Endothelial cell (in vitro differentiated cells): ENCODE measurements at regions not wholly inside any gene's neighbourhood (a gene's known extent, or its start where the extent isn't known, plus 50 kb on each side); places are given as distances from the start of the nearest gene placed in this dataset.

Experiments used
- DNase-seq: peaks from one replicate; pipeline ENCODE4 v3.0.0; 2021; ENCODE audit warnings: low spot score
- H3K27ac Mint-ChIP-seq: one replicate; pipeline ENCODE4 v1.8.0; 2021; ENCODE audit warnings: mixed read lengths, inconsistent platforms; ENCODE audit not compliant: unreplicated experiment
- H3K27me3 Mint-ChIP-seq: one replicate; pipeline ENCODE4 v1.8.0; 2021; ENCODE audit warnings: mild to moderate bottlenecking, moderate library complexity, mixed read lengths, inconsistent platforms; ENCODE audit not compliant: unreplicated experiment
- H3K36me3 Mint-ChIP-seq: one replicate; pipeline ENCODE4 v1.8.0; 2021; ENCODE audit warnings: mild to moderate bottlenecking, low read depth, mixed read lengths, inconsistent platforms; ENCODE audit not compliant: unreplicated experiment
- H3K4me1 Mint-ChIP-seq: one replicate; pipeline ENCODE4 v1.8.0; 2021; ENCODE audit warnings: mild to moderate bottlenecking, mixed read lengths, inconsistent platforms; ENCODE audit not compliant: unreplicated experiment
- H3K4me3 Mint-ChIP-seq: one replicate; pipeline ENCODE4 v1.8.0; 2021; ENCODE audit warnings: mild to moderate bottlenecking, mixed read lengths, inconsistent platforms; ENCODE audit not compliant: unreplicated experiment
- H3K9me3 Mint-ChIP-seq: one replicate; pipeline ENCODE4 v1.8.0; 2021; ENCODE audit warnings: mixed read lengths, inconsistent platforms; ENCODE audit not compliant: unreplicated experiment
- TF ChIP-seq, protein P1 (sequence below): fragments of 200-600 bp; sonication (generic); IDR thresholded peaks from one replicate; pipeline ENCODE4 v1.5.0; 2021; ENCODE audit warnings: antibody characterized with exemption; ENCODE audit not compliant: unreplicated experiment

DNA sequence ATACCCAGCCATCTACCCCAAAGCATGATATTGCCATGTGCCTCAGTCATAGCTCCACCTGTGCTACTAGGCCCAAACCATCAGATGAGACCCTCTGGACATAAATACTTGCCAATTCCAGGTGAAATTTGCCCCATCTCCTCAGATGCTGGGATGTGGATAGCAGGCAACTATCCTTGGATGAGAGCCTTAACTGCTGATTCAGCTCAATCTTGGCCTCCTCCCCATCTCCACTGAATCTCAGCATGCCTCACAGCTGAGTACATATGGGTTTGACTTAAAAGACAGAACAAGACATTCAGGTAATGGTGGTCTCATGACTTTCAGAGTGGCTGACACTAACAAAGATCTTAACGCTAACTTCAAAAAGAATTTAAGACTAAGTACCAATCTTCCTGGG lies 50.8 kb upstream of the KLHL13 start:
- Mint-ChIP-seq H3K27ac (no peak overlapping the region), H3K27me3 (no peaks in the 10 kb centered on the region), H3K9me3 (no peaks in the 10 kb centered on the region), H3K4me3 (no peak overlapping the region), H3K36me3 (no peaks in the 10 kb centered on the region), H3K4me1 (no peaks in the 10 kb centered on the region)
- no peak for DNase-seq
- TF ChIP-seq, protein P1, sequence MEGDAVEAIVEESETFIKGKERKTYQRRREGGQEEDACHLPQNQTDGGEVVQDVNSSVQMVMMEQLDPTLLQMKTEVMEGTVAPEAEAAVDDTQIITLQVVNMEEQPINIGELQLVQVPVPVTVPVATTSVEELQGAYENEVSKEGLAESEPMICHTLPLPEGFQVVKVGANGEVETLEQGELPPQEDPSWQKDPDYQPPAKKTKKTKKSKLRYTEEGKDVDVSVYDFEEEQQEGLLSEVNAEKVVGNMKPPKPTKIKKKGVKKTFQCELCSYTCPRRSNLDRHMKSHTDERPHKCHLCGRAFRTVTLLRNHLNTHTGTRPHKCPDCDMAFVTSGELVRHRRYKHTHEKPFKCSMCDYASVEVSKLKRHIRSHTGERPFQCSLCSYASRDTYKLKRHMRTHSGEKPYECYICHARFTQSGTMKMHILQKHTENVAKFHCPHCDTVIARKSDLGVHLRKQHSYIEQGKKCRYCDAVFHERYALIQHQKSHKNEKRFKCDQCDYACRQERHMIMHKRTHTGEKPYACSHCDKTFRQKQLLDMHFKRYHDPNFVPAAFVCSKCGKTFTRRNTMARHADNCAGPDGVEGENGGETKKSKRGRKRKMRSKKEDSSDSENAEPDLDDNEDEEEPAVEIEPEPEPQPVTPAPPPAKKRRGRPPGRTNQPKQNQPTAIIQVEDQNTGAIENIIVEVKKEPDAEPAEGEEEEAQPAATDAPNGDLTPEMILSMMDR: no peak

DNA sequence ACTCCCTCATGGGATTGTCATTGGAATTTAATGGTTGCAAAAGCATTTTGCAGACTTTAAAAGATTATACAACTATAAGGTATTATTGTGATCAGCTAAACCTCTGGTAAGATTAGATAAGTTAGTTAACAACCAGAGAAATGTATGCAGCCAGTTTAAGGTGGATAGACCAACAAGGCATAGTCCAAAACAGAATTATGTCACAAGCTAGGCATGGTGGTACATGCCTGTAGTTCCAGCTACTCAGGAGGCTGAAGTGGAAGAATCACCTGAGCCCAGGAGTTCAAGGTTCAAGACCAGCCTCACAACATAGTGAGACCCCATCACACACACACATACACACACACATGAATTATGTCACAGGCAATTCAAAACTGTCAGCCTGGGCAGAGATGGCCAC lies 54.7 kb upstream of the KLHL13 start:
- Mint-ChIP-seq H3K4me3 (no peak overlapping the region), H3K27me3 (no peaks in the 10 kb centered on the region), H3K9me3 (no peaks in the 10 kb centered on the region), H3K36me3 (no peaks in the 10 kb centered on the region), H3K4me1 (no peaks in the 10 kb centered on the region), H3K27ac (no peak overlapping the region)
- TF ChIP-seq, protein P1: no peak
- no peak for DNase-seq

DNA sequence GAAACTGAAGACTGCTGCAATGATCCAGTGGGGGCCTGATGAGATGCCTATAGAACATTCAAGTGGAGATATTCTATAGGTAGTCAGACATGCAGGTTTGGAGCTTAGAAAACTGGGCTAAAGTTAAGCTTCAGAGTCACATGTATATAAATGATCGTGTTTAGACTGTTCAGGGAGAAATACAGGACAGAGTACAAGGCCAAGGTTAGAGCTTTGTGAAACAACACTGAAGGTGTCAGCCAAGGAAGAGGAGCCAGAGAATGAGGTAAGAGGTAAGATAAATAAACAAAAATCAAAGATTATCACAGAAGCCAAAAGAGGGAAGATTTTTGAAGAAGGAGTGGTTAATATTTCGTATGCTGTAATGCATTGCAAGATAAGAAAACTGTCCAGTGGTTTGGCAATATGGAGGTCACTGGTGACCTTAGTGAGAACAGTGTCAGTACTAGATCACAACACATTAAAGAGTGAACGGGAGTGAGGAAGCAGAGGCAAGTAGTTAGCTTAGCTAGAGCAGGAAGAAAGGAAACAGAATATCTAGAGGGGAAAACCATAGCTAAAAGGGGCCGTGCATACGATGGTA lies 58.0 kb upstream of the KLHL13 start:
- Mint-ChIP-seq H3K4me3 (no peak overlapping the region), H3K27ac (no peak overlapping the region), H3K27me3 (no peaks in the 10 kb centered on the region), H3K36me3 (no peaks in the 10 kb centered on the region), H3K4me1 (peaks cover 8% of the 10 kb centered on the region), H3K9me3 (no peaks in the 10 kb centered on the region)
- TF ChIP-seq, protein P1: no peak
- DNase-seq: no peak

DNA sequence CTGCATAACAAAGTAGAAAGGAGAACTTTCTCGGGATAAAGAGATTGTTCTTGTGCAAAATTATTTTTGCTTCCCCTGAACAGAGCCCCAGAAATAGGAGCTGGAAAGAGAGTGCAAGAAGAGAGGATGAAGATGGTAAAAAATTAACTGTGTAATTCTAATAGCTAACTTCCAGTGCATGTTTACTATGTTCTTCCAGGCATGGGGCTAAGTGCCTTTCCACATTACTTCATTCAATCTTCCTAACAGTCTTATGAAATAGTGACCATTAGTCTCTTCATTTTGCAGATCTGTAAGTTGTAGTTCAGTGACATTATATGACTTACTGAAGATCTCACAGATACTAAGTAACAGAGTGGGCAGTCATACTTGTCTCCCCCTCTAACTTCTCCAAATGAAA lies 61.1 kb upstream of the KLHL13 start:
- Mint-ChIP-seq H3K27me3 (no peaks in the 10 kb centered on the region), H3K36me3 (no peaks in the 10 kb centered on the region), H3K4me3 (no peak overlapping the region), H3K9me3 (no peaks in the 10 kb centered on the region), H3K4me1 (peaks cover 8% of the 10 kb centered on the region), H3K27ac (no peak overlapping the region)
- TF ChIP-seq, protein P1: no peak
- no peak for DNase-seq

DNA sequence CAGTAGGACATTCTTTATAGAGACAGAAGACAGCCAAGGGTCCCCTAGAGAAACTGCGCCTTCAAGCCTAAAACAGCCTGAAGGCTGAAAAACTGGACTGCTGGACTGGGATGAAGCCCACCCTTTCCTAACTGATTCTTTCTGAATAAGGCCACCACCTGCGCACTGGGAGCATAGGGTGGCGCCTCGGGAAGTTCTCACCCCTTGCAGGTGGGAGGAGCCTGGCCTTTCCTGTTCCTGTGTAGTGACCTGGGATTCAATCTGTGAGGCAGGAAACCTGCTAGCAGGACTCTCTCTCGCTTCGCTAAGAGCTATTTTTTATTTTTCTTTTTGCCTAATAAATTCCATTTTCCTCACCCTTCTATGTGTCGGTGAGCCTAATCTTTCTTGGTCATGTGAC lies 61.8 kb upstream of the KLHL13 start:
- no peak overlapping the region for H3K4me3 Mint-ChIP-seq
- H3K27ac Mint-ChIP-seq: peak overlapping the region; percentile 42
- no peaks in the 10 kb centered on the region for H3K36me3 Mint-ChIP-seq
- no peaks in the 10 kb centered on the region for H3K9me3 Mint-ChIP-seq
- H3K27me3 Mint-ChIP-seq: no peaks in the 10 kb centered on the region
- DNase-seq: no peak
- H3K4me1 Mint-ChIP-seq: peaks cover 8% of the 10 kb centered on the region
- TF ChIP-seq, protein P1: no peak
